Mesendoderm (in vitro differentiated cells): ENCODE measurements at regions not wholly inside any gene's neighbourhood (a gene's known extent, or its start where the extent isn't known, plus 50 kb on each side); places are given as distances from the start of the nearest gene placed in this dataset.

Source experiments
- DNase-seq: peaks from one replicate; pipeline ENCODE4 v3.0.0; 2013
- H2AK5ac ChIP-seq: 2 replicates; pipeline ENCODE4 v1.6.1; 2013; ENCODE audit warnings: low read length, inconsistent platforms
- H2BK120ac ChIP-seq: 2 replicates; pipeline ENCODE4 v1.6.1; 2013; ENCODE audit warnings: low read depth, mild to moderate bottlenecking, low read length, moderate library complexity, mixed read lengths
- H2BK15ac ChIP-seq: replicated peaks from 2 replicates; pipeline ENCODE4 v1.6.1; 2013; ENCODE audit warnings: low read depth, mild to moderate bottlenecking, moderate library complexity
- H2BK5ac ChIP-seq: 2 replicates; pipeline ENCODE4 v1.6.1; 2013; ENCODE audit warnings: low read length, inconsistent platforms
- H3K18ac ChIP-seq: 2 replicates; pipeline ENCODE4 v1.6.1; 2013; ENCODE audit warnings: mild to moderate bottlenecking, low read length, mixed read lengths
- H3K23ac ChIP-seq: one replicate; pipeline ENCODE4 v1.6.1; 2013; ENCODE audit warnings: low read length
- H3K27ac ChIP-seq: 2 replicates; pipeline ENCODE4 v1.5.1; 2013; ENCODE audit warnings: low read depth, mild to moderate bottlenecking, inconsistent platforms, low read length, moderate library complexity
- H3K27me3 ChIP-seq: 2 replicates; pipeline ENCODE4 v1.6.1; 2013; ENCODE audit warnings: low read length, control low read depth, mild to moderate bottlenecking, inconsistent platforms; ENCODE audit not compliant: insufficient read depth, poor library complexity
- H3K36me3 ChIP-seq: 2 replicates; pipeline ENCODE4 v1.6.1; 2013; ENCODE audit warnings: low read length, inconsistent platforms; ENCODE audit not compliant: control insufficient read depth, insufficient read depth
- H3K4ac ChIP-seq: one replicate; pipeline ENCODE4 v1.6.1; 2013; ENCODE audit warnings: low read depth, mild to moderate bottlenecking, low read length, moderate library complexity
- H3K4me1 ChIP-seq: 2 replicates; pipeline ENCODE4 v1.6.1; 2013; ENCODE audit warnings: low read depth, low read length, inconsistent platforms; ENCODE audit not compliant: control insufficient read depth
- H3K4me2 ChIP-seq: 2 replicates; pipeline ENCODE4 v1.6.1; 2013; ENCODE audit warnings: low read length
- H3K4me3 ChIP-seq: 2 replicates; pipeline ENCODE4 v1.5.1; 2013; ENCODE audit warnings: mild to moderate bottlenecking, low read length
- H3K56ac ChIP-seq: one replicate; pipeline ENCODE4 v1.6.1; 2013; ENCODE audit warnings: low read length
- H3K79me1 ChIP-seq: 2 replicates; pipeline ENCODE4 v1.6.1; 2013; ENCODE audit warnings: low read length, inconsistent platforms
- H3K79me2 ChIP-seq: 2 replicates; pipeline ENCODE4 v1.6.1; 2013; ENCODE audit warnings: mild to moderate bottlenecking, low read length; ENCODE audit not compliant: control insufficient read depth, insufficient read depth
- H3K9ac ChIP-seq: 2 replicates; pipeline ENCODE4 v1.6.1; 2013; ENCODE audit warnings: low read length, inconsistent platforms
- H4K5ac ChIP-seq: one replicate; pipeline ENCODE4 v1.6.1; 2013; ENCODE audit warnings: low read length
- H4K8ac ChIP-seq: one replicate; pipeline ENCODE4 v1.6.1; 2013; ENCODE audit warnings: low read depth, mild to moderate bottlenecking, control low read depth, low read length, moderate library complexity
- WGBS: extraction: QIAGEN DNeasy Blood & Tissue Kit; methylation state at CpG from one replicate; pipeline ENCODE4 v1.1.7; 2013; ENCODE audit warnings: low lambda C conversion rate, missing lambda C conversion rate; ENCODE audit not compliant: insufficient coverage; ENCODE audit errors: extremely low coverage; 5-methylcytosine and 5-hydroxymethylcytosine counted together

- WGBS: no CpG with 5 or more reads among the region's 10 CpGs
- Histone ChIP-seq H3K23ac (no peak overlapping the region), H2AK5ac (no peak overlapping the region)
Measured at GRCh38 chr11:69368119-69368880, 74.3 kb downstream of the MYEOV start.

GRCh38 chr11:69369210-69369825 is 75.4 kb downstream of the MYEOV start:
- Histone ChIP-seq H2BK120ac (no peak overlapping the region), H3K4me3 (no peak overlapping the region), H2BK15ac (no peak overlapping the region), H3K79me2 (no peaks in the 10 kb centered on the region), H3K36me3 (no peaks in the 10 kb centered on the region), H3K79me1 (no peaks in the 10 kb centered on the region), H3K9ac (no peak overlapping the region), H3K4ac (no peak overlapping the region), H3K23ac (no peak overlapping the region), H2AK5ac (no peak overlapping the region), H4K8ac (no peak overlapping the region), H3K27ac (no peak overlapping the region), H3K56ac (no peak overlapping the region), H3K18ac (no peak overlapping the region), H3K4me2 (no peak overlapping the region), H4K5ac (no peak overlapping the region), H3K27me3 (no peaks in the 10 kb centered on the region), H3K4me1 (no peaks in the 10 kb centered on the region), H2BK5ac (no peak overlapping the region)
- DNase-seq: no peak
- no CpG with 5 or more reads among the region's 5 CpGs for WGBS

More at GRCh38 chr11:69368119-69368880, 74.3 kb downstream of the MYEOV start:
- H3K79me2 ChIP-seq: no peaks in the 10 kb centered on the region
- no peak overlapping the region for H4K8ac ChIP-seq
- no peak overlapping the region for H3K4me3 ChIP-seq
- no peak overlapping the region for H2BK120ac ChIP-seq
- H3K36me3 ChIP-seq: no peaks in the 10 kb centered on the region
- no peak for DNase-seq
- no peak overlapping the region for H4K5ac ChIP-seq
- no peaks in the 10 kb centered on the region for H3K27me3 ChIP-seq
- no peak overlapping the region for H3K56ac ChIP-seq
- no peak overlapping the region for H2BK5ac ChIP-seq
- H3K4me2 ChIP-seq: no peak overlapping the region
- H3K79me1 ChIP-seq: no peaks in the 10 kb centered on the region
- H3K4ac ChIP-seq: no peak overlapping the region
- H3K18ac ChIP-seq: no peak overlapping the region
- no peaks in the 10 kb centered on the region for H3K4me1 ChIP-seq
- H3K9ac ChIP-seq: no peak overlapping the region
- H2BK15ac ChIP-seq: no peak overlapping the region
- no peak overlapping the region for H3K27ac ChIP-seq

- H2BK15ac ChIP-seq: no peak overlapping the region
- H3K4me3 ChIP-seq: no peak overlapping the region
- H4K8ac ChIP-seq: no peak overlapping the region
- H3K9ac ChIP-seq: no peak overlapping the region
- no peak overlapping the region for H3K4me2 ChIP-seq
- H3K79me2 ChIP-seq: no peaks in the 10 kb centered on the region
- no peak overlapping the region for H2BK120ac ChIP-seq
- no peak overlapping the region for H3K27ac ChIP-seq
- H3K23ac ChIP-seq: no peak overlapping the region
- no peaks in the 10 kb centered on the region for H3K79me1 ChIP-seq
- H2BK5ac ChIP-seq: no peak overlapping the region
- no peaks in the 10 kb centered on the region for H3K4me1 ChIP-seq
- H3K36me3 ChIP-seq: no peaks in the 10 kb centered on the region
- no peak overlapping the region for H3K56ac ChIP-seq
- H3K27me3 ChIP-seq: no peaks in the 10 kb centered on the region
- DNase-seq: no peak
- no peak overlapping the region for H2AK5ac ChIP-seq
- no CpG with 5 or more reads among the region's 2 CpGs for WGBS
- no peak overlapping the region for H3K4ac ChIP-seq
- H3K18ac ChIP-seq: no peak overlapping the region
- no peak overlapping the region for H4K5ac ChIP-seq
Measured at GRCh38 chr11:69369945-69370344, 76.0 kb downstream of the MYEOV start.

GRCh38 chr11:69370984-69371709 is 77.2 kb downstream of the MYEOV start:
- Histone ChIP-seq H4K5ac (no peak overlapping the region), H3K27ac (no peak overlapping the region), H3K79me2 (no peaks in the 10 kb centered on the region), H3K23ac (no peak overlapping the region), H3K9ac (no peak overlapping the region), H3K4ac (no peak overlapping the region), H2BK5ac (no peak overlapping the region), H3K79me1 (no peaks in the 10 kb centered on the region), H3K4me3 (no peak overlapping the region), H3K4me1 (no peaks in the 10 kb centered on the region), H3K4me2 (no peak overlapping the region), H4K8ac (no peak overlapping the region), H2BK15ac (no peak overlapping the region), H2BK120ac (no peak overlapping the region), H2AK5ac (no peak overlapping the region), H3K36me3 (no peaks in the 10 kb centered on the region), H3K56ac (no peak overlapping the region), H3K18ac (no peak overlapping the region), H3K27me3 (no peaks in the 10 kb centered on the region)
- no peak for DNase-seq
- WGBS: no CpG with 5 or more reads among the region's 13 CpGs

- Histone ChIP-seq H3K4ac (no peak overlapping the region), H2BK5ac (no peak overlapping the region), H3K27me3 (no peaks in the 10 kb centered on the region), H3K27ac (no peak overlapping the region), H3K4me2 (no peak overlapping the region), H4K5ac (no peak overlapping the region), H3K56ac (no peak overlapping the region), H3K79me2 (no peaks in the 10 kb centered on the region), H3K4me1 (no peaks in the 10 kb centered on the region), H3K36me3 (no peaks in the 10 kb centered on the region), H3K4me3 (no peak overlapping the region), H3K9ac (no peak overlapping the region), H2AK5ac (no peak overlapping the region), H2BK120ac (no peak overlapping the region), H3K18ac (no peak overlapping the region), H2BK15ac (no peak overlapping the region), H4K8ac (no peak overlapping the region), H3K79me1 (no peaks in the 10 kb centered on the region), H3K23ac (no peak overlapping the region)
- no peak for DNase-seq
- no CpG with 5 or more reads among the region's 17 CpGs for WGBS
Measured at GRCh38 chr11:69371731-69372588, 78.0 kb downstream of the MYEOV start.
